ENCODE measurements at regions not wholly inside any gene's neighbourhood (a gene's known extent, or its start where the extent isn't known, plus 50 kb on each side); places are given as distances from the start of the nearest gene placed in this dataset.

DNA sequence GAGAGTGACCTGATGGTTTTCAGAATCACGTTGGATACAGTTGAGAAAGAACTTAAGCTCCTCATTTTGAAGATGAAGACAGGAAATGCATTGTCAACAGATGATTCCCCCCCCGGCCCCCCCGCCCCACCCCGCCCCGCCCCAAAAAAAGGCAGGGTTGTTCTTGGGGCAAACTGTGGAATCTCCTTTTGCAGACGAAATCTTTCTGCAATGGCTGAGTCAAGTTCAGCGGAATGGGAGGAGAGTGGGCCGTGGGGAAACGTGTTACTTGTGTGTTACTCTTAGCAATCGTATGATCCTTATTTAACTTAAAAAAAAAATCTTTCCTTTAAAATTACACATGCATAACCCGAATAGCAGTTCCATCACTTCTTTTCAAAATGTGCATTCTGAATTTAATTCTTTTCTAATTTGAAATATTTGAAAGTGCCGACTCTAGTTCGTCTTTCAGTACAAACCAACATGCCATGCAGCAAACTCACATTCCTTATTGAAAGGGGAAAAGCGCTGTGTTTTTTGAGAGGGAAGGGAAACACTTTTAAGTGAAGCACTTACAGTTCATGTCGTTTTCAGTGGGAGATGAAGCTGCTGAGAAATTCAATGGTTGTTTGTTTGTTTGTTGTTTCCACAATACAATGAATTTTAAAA is 348.5 kb upstream of the ARGLU1 start:
- DNase-seq, result no peak

DNA sequence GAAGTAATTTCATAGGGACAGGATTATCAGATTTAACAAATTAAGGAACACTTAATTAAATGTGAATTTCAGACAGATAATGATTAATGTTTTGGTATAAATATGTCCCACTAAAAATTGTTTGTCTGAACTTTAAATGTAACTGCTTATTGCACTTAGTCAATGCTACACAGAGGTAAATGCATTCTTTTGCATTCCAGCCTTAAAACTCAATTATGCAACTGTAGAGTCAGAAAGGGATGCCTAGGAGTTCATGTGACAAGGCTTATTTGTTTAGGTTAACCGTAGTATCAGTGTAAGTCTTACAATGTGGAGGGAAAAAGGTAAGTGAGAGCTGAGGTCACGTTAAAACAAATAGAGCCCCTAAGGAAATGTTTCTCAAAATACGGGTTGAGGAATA is 347.2 kb upstream of the ARGLU1 start:
- DNase-seq, result no peak

DNA sequence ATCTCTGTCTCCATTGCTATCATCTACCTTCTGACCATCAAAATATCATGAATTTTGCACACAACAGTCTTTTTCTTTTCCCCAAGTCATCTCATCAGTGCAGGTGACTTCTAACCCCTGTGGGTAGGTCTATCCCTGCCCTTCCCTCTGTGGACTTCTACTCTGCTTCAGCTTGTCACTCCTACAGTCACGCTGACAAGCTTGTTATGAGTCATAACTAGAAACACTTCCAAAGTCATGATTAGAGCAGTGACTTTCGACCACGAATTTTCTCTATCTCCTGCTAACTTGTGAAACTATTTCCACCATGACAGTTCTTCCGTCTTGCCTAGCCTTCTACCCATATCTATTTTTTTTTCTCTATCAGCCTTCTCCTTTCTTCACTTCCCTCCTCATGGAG is 343.7 kb upstream of the ARGLU1 start:
- DNase-seq, result no peak

DNA sequence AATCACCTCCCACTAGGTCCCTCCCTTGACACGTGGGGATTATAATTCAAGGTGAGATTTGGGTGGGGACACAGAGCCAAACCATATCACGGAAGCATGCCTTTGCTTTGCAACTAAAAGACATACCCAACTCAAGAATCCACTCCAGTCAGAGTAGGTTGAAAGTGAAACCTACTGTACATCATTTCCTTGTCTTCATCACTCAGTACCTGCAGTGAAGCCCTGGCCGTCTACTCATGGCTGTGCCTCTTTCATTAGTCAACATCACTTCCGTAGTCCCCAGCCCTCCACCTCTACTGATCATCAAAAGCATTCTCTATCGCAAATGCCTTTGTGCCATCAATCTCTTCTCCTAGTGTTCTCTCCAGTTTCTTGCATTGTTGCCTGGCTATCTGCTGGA is 343.1 kb upstream of the ARGLU1 start:
- DNase-seq, result no peak

DNA sequence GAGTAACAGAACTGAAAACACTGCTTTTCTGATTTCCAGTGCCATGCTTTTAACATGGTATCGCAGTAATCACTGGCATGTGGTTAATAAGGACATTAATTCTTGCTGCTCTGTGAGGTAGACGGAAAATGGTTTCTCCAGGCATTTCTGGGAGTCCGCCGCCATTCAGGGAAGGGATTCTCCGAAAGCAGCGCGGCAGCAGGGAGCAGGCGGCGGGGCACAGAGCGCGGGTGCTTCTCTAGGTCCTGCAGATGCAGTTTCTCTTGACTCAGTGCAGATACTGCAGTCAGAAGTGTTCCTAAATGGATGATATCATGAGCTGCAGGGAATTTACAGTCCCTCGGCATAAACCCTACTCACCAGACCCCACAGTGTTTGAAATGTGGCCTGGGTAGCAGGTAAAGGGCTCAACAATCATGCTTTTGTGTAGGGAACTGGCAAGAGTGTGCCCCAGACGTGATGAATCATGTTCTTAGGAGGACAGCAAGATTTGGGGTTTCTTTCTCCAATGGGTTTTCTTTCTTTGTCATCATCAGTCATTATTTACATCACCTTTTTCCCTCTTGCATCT is 338.6 kb upstream of the ARGLU1 start:
- no peak for DNase-seq

DNA sequence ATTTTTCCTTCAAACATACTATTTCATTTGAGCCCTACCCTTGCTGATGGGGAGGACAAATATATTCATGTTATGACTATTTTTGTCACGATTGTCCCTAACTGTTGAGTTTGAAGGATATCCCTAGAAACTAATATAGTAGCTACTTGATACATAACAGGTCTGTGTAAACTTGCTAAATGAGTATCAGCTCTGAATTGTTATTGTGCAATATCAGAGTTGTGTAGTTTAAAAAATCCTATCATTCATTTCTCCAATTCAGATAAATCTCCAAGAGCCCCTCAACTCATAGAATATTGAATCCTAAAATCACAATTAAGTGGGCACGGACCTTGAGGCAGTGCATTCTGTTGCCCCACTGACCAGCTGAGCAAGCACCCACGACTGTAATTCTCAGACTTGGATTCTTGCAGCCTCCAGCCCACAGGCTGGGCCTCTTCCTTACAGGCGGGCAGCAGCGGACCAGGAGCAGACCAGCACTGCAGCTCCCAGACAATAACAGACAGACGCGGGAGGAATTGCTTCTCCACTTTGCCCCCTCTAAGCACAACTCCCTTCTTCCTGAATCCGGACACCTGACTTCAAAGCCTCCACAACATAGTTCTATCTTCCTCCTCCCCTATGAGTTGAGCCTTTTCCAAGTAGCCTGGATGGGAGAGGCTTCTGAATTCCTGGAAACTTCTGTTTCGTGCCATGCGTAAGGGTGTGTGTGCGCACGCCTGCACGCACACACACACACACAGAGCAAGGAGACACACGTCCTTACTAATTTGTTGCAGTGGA is 337.6 kb upstream of the ARGLU1 start:
- DNase-seq, result no peak

DNA sequence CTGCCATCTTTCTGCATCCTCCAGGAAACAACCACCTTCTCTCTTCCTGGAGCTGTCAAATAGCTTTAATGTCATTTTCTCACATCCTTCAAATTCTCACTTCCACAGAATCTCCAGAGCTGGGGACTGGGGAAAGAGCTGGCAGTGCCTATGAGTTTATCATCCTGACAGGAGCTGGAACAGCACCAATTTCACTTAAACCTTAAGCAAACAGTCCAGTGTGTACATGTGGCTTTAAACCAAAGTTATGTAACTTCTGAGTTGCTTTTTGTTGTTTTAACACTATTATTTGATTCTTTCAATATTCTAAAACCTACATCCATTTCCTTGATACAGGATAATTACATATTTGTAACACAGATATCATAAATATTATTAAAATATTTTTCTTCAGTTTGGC is 331.5 kb upstream of the ARGLU1 start:
- no peak for DNase-seq

DNA sequence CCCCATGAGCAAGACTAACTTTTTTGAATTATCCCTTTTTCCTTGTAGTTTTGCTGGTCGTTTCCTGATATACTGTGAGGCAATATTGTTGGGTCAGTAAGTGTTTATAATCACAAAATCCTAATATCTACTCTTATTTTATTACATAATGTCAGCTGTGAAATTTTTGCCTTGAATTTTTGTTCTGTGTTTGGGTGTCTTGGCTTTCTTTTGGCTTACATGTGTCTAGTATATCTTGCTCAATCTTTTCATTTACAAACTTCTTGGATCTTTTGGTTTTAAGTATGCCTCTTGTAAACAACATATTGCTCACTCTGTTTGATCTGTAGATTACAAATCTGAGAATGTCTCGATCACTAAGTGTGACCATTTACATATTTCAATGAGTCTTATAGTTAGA is 330.3 kb upstream of the ARGLU1 start:
- DNase-seq, result no peak

DNA sequence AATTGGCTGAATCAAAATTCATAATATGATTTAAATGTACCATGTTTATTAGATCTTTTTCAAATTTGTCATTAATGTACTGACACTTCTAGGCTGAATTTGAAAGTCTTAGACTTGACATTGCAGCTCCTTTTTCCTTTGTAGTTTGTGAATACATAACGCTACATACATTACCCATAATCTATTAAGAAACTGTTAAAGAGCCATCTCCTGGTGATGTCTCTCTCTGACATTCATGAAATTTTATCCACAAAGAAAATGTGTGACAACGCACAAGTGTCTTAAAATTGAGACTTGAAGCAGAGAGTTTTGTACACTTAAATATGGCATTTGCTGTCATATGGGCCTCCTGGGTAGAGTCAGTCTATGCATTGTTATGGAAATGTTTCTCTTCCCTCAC is 320.2 kb upstream of the ARGLU1 start:
- no peak for DNase-seq

DNA sequence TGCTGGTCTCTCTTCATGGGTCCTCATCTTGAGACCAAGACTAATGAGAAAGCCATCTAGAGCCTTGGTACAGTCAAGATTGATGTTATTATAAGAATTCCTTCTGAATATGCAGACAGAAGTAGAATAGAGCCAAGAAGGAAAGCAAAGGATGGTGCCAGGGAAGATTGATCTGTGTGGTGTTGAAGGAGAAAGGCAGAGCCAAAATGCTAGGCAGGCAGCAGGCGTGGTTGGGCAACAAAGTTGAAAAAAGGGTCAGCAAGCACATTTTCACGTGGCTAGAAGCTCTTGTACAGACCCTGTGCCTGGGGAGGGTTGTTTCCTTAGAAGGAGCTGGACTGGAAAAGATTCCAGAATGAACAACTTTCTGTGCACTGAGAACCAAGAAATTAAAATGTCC is 319.7 kb upstream of the ARGLU1 start:
- DNase-seq, result no peak

DNA sequence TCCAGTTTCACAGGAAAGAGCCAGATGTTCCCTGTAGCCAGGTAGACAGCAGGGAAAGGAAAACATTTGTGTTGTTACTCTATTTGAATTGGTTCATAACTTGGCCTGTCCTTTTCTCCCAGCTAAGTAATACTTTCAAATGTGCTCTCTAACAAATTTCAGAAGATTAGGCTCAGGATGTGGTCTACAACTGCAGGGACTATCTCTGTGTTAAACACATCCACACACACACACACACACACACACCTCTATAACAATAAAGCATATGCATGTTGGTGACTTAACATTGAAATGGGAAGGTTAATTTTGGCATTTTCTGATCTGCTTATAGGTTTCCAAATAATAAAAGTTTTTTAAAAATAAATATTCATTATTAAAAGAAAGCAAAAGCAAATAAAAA is 316.0 kb upstream of the ARGLU1 start:
- DNase-seq, result no peak

DNA sequence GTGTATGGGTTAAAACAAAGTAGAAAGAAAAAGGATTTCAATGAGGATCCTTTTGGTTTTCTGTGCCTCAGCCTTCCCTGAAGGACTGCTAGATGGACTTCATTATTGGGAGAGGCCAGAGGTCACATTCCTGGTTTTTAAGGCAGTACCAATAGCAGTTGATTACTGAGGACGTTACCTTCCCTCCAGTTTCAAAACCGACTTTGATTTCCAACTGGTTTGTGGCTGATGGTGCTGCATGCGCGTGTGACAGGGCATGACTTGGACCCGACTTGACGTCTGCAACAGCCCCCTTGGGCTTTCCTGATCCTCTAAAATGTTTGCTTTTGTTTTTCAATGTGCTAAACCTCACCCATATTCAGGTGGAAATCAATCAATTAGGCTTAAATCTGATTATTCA is 314.3 kb upstream of the ARGLU1 start:
- no peak for DNase-seq

DNA sequence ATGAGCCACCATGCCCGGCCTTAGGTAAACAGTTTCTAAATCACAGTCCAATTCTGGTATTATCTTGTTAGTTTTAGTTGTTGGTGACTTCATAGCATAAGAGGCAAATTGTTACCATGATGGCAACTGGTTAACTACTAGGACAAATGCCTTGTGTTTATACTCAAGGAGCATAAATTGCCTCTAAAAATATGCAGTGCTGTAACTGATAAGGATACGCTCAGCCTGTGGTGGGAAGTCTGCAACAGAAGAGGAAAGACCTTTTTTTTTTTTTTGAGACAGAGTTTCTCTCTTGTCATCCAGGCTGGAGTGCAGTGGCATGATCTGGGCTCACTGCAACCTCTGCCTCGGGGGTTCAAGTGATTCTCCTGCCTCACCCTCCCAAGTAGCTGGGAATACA is 311.9 kb upstream of the ARGLU1 start:
- no peak for DNase-seq

DNA sequence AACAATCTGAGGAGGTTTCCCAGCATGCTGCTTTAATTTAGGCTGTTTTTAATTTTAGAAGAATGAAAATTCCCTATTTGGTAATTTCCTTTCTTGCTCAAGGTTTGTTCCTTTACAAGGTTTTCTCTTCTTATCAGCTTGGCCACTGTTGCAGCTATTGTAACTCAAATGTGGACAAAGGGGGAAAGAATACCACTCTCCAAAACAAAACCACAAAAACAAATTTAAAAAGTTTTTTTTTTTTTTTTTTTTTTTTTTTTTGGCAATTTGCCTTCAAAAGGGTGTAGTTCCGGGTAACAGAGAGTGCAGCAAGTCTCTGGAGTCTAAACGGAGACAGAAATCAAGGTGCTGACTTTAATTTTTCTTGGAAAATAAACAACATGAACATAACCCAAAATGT is 306.4 kb upstream of the ARGLU1 start:
- DNase-seq, result no peak

DNA sequence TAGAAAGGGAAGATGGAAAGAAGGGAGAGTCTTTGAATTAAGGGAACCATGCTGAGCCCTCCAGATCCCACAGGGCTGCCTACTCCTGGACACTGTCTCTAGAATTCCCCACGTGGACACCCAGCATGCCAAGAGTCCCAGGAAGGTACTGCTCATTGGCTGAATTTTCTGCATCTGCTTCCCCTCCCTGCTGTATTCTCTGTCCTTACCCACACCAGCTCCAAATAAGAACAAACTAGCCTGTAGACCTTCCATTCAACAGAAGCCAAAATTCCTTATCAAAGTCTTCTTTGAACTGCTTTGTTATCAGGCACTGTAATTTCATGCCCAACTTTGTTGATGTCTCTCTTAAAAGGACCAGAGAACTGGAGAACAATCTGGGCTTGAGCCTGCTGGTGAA is 305.9 kb upstream of the ARGLU1 start:
- no peak for DNase-seq

DNA sequence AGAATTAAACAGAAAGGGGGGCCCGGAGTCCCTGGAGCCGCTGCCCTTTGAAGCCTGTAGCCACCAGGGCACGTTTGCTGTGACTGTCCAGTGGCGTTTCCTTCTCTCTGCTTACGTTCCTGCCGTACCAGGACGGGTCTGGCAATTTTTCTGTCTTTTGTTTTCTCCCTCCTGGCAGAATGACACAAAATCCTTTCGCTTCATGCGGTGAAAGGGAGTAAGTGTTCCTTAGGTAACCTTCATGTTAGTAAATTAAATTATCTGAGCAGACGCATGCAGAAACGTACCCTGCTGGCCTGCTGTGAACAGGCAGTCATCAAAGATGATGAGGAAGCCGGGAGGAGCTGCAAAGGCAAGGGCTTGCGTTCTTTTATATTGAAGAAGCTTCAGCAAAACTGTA is 299.3 kb upstream of the ARGLU1 start:
- DNase-seq, result no peak

DNA sequence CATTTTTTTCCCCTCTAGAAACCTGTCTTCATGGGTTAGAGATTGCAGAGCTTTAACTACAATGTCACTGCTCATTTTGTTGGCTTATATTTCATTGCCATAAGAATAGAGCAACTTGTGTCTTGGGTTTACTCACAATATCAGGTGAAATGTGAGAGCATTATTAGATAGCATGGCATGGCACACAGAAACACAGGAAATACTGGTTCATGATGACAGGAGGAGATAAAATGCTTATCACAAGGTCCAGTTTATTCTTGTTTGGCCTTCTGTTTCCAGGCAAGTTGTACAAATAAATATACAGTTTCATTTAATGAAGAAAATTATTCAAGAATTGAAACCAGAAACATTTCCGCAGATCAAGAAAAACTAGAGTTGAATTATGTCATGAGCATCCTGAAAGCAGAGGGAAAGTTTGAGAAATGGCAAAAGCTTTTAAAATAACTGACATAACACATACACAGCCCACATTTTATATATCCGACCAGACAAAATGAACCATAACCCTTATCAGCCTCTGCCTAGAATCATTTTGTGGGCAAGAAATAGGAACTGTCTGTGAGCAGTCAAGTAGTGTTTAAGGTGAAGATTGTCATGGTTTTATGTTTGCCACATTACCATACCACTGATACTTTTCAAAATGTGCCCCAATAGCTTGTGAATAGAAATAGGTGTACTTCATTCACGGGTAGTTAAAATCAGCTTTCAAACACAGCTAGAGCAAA is 297.9 kb upstream of the ARGLU1 start:
- no peak for DNase-seq

DNA sequence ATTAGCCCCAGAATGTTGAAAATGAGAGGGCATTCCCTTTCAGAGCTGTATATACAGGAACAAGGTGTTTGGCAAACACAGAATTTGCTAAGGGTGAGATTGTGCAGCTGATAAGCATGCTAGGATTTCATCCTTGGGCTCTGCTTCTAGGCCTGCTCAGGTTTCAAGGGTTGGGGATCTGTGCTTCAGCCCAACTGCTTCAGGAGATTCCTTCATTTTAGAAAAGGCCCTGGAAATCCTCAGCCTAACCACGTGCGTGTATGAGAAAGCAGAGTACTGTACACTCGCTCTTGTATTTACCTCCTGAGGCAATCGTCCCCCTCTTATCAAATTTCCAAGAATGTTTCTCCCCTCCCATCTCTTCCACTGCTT is 291.6 kb upstream of the ARGLU1 start:
- peak; percentile 38 for DNase-seq

DNA sequence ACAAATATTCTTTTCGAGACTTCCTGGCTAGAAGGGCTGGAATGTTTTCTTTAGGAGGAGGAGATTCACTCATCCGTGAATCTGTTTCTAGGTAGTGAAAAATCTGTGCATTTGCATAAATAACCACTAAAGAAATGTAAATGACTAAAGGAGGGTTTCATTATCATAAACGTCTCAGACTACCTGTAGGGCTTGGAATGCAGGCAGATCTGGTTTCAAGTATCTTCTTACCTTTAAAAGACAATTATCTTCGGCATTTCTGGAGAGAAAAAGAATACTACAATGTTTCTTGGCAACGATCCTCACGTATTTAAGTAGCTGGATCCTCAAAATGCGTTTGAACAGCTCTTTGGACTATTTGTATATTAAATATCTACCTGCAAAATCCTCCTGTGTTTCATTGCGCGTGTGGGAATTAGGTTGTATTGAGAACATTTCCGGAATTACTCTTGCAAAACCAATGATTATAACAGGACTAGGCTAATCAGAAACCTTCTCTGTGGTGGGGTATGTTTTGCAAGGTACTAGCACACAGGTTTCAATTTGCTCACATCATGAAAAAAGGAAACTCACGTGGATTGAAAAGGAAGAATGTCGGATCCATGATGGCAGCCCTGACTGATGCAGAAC is 291.1 kb upstream of the ARGLU1 start:
- DNase-seq, result peak; percentile 27

DNA sequence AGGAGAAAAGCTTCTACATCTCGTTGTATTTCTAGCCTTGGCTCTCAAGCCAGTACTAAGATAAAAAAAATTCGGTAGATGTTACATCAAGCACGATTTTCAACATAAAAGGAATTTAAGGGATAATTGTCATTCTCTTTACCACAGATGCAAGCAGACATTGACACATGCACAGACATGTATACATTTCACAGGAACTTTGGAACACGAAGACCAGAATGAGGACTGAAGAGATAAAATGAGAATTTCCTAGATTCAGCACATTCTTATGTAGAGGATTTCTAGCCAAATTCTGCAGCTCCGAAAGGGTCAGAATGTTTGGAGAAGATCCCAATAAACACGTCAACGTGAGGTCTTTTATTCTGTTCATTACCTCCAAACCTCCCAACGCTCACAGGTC is 284.5 kb upstream of the ARGLU1 start:
- DNase-seq, result no peak

DNA sequence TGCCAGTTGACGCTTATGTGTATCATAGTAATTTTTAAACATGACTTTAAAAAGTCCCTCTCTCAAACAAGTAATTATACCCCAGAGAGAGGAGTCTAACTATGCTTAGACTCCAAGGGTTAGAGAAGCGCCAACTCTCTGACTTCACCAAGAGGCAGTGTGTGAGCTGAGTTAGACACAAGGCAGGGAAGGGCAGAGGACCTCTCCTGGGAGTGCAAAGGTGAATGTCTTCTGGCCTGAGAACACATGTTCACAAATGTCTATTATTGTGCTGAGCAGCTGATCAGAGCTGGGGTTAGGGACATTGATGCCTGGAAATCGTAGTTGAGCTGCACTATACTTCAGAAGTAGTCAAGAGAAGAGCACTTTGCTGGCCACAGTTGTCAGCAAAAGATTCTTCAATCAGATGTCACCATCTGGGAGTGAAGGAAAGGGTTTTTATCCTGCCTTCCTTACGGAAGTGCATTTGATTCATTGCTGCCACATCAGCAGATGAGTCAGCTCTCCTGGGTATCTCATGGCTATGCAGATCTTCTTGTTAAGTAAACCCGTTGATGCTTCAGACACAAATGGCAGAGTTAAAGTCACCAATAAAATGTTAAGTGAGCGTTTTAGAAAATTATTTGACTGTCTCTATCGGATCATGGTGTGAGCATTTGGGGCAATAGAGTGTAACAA is 283.2 kb upstream of the ARGLU1 start:
- DNase-seq, result no peak

DNA sequence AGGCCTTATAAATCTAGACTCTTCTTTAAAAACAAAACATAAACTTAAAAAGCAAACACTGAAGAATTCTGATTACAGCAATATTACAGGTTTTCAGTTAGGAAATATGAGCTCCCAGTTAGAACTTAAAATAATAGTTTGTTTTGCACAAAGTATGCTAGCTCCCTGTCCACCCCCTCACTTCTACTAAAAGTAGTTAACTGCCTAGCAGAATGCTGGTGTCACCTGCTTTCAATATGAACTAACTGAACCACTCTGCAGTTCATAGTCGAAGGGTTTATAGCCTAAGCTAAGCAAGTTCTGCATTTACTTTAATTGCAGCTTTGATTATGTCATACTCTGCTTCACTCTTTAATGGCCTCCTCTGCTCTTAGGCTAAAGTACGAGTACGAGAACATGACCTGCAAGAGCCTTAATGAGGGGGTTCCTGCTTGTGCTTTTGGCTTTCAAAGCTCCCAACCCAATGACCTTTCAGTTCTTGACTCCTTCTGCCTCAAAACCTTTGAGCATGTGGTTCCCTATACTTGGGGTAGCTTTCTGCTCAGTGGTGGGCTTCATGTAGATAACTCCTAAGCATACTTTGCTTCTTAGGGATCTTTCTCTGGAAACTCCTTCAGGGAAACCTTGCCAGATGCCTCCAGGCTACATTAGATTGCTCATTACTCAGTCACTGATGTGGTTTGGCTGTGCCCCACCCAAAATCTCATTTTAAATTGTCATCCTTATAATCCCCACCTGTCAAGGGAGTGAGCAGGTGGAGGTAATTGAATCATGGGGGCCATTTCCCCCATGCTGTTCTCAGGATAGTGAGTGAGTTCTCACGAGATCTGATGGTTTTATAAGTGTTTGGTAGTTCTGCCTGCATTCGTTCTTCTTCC is 278.9 kb upstream of the ARGLU1 start:
- peak; percentile 32 for DNase-seq

Data from NCI-H2171 treated with DMSO at 0.1 percent for 48 hours (cell line).